NCI-H2196 (cell line): ENCODE measurements at regions not wholly inside any gene's neighbourhood (a gene's known extent, or its start where the extent isn't known, plus 50 kb on each side); places are given as distances from the start of the nearest gene placed in this dataset.
"Not testable (repeated sequence)": the region's sequence is repeated elsewhere in the genome, so short reads cannot be mapped to it uniquely, and the experiment has no call there.

ENCODE experiments used
- DNase-seq: peaks from one replicate; lab custom pipeline; 2025; ENCODE audit not compliant: unreplicated experiment; lab: John Stamatoyannopoulos, UW

DNA sequence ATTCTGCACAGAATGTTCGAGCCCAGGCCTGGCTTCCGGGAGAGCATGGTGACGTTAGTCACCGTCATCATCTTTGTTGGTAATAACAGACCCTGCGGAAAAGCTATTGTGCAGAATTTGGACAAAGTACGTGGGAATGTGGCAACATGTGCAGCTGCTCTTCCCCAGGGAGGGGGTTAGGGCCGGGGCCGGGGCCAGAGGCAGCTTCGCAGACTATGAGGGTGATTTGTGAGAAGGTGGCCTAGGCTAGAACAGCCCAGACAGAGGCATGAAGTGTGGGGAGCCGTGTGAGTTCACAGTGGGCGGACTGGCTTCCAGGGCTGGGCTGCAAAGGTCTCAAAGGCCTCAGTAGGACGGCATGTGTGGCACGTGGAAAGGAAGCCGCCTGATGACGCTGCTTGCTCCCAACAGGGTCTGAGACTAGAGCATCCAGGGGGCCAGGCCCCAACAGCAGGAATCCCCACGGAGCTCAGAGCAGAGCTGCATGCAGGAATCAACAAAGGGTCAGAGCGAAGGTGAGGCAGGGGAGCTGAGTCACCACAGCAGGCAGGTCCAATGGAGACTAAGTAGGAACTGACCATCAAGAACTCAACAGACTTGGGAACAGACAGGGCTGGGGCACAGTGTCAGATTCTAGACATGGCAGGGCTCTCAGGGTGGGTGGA is 109.2 kb downstream of the NPIPB11 start:
- not testable (repeated sequence) for DNase-seq

DNA sequence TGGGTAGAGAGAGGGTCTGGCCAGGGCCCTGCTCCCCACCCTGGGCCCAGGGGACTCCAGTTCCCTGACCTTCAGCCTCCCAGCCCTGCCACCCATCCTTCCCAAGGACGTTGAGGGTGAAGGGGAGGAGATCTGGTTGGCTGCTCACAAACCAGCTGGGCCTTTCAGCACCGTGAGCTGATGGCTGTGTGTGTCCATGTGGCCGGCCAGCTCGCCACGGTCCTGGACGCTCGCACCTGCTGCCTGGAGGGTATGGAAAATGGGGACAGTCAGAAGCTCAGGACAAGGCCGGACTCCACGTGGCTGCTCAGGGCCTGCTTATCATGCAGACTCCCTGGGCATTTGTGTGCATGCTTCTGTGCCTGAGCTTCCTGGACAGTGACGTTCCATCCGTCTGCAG is 110.3 kb downstream of the NPIPB11 start:
- DNase-seq = not testable (repeated sequence)

DNA sequence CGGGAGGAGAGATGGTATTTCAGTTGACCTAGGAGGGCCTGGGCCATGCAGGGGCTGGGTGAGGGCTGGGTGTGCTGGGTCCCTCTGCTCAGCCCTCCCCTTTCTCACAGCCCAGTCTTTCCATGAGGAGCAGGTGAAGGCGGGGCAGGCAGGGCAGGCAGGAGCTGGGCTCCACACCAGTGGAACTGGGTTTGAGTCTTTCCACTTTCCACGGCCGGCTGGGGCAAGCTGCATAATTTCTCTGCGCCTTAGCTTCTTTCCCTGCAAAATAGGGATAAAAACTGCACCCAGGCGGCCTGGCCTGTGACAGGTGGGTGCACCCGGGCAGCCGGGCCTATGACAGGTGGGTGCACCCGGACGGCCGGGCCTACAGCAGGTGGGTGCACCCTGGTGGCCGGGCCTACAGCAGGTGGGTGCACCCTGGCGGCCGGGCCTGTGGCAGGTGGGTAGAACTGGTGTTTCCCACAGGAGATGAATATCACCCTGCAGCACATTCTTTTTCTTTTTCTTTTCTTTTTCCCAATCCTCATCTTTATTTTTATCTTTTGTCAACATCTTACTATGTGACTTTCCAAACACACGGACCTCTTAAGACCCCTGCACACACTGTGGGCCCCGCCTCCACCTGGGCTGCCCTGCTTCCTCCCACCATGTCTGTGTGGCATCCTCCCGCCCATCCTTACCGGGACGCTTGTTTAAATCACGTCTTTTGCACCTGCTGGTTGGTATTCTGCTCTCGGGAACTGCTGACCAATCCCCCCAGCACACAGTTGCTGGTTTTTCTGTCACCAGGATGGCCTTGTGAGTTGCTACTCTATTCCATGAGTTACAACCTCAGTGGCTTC is 111.3 kb downstream of the NPIPB11 start:
- not testable (repeated sequence) for DNase-seq

DNA sequence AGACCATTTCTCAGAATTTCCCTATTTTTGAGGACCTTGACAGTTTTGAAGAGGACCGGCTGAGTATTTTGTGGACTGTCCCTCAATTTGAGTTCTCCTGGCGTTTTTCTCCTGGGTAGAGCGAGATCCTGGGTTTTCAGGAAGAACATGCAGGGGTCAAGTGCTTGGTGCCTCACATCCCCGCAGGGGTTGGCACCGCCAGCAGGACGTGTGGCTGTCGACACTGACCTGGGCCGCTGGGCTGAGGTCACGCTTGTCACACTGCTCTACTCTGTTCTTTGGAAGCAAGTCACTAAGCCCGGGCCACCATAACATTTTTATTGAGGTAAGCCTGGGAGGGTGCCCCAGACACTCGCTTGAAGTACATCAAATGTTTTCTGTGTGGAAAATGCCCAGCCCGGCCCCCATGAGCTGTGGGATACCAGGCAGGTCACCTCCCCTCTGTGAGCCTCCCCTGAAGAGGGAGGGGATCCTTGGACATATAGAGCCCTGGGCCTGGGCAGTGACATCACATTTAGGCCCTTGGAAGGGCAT is 112.0 kb downstream of the NPIPB11 start:
- not testable (repeated sequence) for DNase-seq

DNA sequence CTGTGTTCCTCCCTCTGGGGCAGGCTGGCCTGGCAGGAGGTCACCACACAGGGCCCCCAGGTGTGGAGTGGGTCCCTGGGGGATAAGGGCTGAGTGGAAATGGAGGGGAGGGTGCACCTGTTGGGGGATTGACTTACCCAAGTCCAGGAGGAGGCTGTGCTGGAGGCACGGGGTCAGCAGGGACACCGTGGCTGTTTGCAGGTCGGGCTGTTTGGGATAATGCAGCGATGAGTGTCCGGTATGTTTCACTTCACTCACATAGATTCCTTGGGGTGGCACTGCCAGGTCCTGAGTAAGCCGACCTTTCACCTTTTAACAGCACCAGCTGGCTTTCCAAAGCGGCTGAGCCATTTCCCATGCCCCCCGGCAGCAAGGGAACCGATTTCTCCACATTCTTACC is 113.0 kb downstream of the NPIPB11 start:
- DNase-seq = not testable (repeated sequence)

DNA sequence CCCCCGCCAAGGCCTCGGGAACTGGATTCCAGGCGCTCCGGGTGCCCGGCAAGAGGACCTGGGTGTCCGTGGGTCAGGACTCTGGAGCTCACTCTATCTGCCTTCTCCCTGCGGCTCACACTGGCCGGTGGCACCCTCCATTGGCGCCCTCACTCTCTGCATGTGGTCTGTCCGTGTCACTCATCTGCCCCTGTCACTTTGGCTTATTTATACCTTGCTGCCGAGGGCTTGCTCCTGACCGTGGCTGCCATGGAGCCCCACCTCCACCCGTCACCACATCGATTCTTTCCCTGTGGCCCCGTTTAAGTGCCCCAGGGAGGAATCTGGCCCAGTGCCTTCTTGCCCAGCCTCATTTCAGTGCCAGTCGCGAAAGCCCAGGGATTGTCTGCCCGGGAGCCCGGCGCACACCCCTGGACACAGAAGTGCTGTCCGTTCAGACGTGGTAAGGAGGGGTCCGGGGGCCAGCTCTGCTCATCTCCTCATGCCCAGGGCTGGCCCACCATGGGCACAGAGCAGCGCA is 113.5 kb downstream of the NPIPB11 start:
- not testable (repeated sequence) for DNase-seq

DNA sequence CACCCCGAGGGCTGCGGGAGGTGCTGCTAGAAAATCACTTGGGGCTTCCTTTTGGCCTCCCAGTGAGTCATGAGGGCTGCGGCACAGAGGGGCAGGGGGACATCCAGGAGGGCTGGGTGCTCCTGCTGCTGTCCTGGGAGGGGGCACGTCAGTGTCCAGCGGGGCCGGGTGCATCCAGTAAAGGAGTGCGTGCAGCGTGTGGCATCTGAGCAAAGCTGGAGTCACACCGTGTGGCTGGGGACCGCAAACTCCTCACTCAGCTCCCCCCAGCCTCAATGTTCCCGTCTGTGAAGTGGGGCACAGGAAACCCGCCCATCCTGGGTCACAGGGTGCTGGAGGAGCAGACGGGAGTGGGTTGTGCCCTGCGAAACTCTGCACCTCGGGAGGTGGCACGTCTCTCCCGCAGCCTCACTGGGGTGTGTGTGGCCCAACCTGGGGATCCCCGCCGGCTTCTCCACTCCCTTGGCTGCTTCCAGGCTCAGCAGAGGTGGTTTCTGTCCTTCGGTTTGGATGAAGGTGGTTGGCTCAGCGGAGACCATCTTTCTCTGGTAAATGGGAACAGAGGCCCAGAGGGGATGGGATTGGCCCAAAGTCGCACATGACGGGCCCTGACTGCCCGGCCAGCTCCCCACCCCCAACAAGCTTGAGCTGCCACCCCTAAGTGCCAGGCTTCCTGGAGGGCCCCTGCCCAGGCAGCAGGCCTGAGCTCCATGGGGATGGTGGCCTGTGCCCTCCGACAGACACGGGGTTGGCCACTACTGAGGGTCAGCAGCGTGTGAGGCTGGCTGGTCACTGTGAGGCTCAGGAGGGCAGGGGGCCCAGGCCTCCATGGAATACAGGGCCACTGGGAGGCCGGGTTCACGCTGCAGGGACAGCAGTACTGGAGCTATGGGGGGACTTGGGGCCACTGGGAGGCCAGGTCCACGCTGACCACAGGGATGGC is 114.9 kb downstream of the NPIPB11 start:
- DNase-seq = not testable (repeated sequence)

DNA sequence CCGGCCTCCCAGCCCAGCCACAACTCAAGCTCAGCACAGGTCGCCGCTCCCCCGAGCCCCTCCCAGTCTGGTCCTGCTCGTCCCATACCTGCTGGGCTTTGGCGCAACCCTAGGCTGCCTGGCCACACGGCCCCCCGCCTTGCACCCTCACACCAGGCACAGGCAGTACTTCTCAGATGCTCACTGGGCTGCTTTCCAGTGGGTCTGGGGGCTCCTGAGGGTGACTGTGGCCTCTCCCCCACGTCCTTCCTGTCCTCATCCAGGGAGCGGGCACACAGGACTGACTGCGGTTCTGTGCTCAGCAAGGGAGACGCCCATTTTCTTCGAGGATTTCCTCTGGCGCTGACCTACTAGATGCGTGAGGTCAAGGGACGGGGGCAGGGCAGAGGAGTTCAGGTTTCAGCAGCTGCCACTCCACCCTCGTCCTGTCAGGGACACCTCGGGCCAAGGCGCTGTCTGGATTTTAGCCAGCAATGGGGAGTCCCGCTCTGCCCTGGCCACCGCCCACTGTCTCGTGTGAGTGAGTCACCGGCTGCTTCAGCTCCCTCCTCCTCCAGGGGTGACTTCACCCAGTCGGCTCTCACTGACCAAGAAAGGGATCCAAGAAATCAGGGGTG is 115.8 kb downstream of the NPIPB11 start:
- DNase-seq = peak; percentile 94

DNA sequence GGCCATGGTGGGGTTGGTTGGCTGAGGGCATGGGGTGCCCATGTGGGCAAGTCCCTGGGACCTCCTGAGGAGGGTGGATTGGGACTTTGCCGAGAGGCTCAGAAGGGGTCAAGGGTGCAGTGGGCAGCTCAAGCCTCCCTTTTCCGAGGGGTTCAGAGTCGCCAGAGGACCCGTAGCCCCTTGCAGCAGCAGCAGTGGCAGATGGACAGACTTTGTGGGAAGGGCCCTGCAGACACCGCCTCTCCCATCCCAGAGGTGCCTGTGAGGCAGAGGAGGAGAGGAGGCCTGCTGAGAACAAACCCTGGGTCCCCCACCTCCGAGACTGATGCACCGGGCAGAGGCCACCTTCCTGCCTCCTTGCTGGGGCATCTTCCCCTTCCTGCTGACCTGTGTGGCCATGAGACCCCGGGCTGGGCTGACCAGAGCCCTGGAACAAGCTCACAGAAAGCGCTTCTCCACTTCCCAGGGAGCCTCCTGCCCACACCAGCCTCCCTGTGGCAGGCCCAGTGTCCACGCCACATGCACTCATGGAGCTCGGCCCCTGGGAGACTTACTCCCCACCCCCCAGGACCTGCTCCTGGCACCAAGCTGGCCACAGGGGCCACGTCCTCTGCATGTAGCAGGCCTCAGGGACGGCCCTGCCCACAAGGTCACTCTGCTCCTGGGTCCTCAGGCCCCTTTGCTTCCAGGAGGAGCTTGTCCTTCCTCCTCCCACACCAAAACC is 116.8 kb downstream of the NPIPB11 start:
- not testable (repeated sequence) for DNase-seq

DNA sequence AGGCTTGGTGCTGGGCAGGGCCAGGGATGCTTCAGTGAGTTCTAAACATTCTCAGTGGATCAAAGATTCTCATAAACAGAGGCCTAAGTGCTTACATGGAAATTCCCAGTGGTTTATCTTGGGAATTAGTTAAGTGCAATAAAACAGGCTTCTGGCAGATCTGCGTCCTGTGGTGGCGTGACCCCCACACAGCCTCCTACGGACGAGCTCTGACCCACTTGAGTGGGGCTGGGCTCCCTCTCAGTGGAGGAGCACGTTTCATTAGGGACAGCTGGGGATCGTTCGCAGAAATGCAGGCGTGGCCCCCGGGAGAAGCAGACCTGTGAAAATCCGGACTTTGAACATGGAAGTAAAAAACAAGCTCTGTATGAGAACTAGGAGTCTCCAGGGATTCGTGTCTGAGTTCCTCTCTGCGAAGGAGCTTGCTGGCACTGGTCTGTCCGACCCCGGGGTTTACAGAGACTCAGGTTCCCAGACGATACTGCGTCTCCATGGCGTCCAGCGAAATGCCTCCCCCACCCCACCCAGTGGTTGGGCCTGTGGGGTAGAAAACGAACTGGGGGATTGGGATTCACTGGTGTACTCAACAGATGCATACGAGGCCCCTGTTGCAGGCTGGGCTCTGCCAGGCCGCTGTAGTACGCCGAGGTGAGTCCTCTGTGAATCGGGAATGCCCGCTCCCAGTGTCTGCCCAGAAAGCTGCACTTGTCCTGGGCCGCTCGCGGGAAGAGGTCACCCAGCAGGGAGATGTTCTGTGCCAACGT is 117.6 kb downstream of the NPIPB11 start:
- DNase-seq = not testable (repeated sequence)

DNA sequence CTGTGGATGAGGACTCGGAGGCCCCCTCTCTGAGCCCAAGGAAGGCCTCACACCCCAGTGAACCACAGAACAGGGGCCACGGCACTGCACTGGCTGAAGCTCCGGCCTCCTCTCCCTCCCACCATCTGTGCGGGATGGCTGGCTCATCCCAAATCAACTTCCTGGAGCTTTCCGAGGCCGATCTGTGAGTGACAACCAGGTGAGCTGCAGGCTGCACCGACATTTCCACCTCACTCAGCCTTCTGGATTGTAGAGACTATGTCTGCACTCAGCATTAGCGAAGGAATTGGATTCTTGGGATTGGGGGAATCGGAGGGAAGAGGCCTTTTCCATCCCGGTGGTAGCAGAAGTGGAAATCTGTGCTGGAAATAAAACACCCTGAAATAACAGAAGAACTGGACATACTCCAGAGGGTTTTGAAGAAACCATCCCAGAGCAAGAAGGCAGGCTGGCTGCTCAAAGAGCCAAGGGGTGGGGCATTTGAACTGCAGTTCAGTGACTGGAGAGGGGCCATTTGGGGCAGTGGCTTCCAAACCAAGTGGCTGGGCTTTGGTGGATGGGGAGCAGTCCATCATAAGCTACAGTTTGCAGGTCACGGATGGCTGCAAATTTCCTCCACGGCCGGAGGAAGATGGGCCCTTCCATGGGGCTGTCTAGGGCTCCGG is 118.5 kb downstream of the NPIPB11 start:
- not testable (repeated sequence) for DNase-seq

DNA sequence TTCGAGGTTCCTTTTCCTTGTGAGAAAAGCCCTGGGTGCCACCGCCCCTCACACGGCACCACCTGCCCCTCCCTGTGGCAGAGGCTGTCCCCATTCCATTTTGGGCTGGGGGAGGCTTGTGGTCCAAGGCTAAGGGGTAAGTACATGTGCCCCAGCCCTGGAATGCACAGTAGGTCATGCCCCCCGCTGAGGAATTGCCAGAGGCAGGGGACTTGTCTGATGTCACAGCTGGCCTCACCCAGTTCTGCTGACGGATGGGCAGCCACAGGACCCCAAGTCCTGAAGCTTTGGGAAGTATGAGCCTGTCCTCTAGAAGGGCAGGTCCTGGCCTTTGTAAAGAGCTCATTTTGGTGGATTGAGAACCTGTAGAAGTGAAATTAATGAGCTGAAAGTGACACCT is 119.3 kb downstream of the NPIPB11 start:
- not testable (repeated sequence) for DNase-seq

DNA sequence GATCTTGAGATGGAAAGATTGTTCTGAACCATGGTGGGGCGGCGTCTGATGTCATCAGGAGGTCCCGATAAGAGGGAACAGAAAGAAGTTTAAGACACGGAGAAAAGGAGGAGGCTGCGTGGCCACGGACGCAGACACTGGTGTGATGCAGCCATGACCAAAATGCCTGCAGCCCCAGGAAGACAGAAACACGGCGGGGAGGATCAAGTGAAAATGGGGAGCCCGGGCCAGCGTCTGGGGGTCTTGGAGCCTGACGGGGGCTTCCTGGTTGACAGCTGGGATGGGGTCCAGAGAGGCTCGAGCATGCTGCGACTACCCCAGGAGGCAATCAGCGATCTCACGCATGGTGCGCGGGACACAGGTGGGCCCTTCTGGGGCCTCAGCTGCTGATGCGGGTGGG is 119.7 kb downstream of the NPIPB11 start:
- not testable (repeated sequence) for DNase-seq

DNA sequence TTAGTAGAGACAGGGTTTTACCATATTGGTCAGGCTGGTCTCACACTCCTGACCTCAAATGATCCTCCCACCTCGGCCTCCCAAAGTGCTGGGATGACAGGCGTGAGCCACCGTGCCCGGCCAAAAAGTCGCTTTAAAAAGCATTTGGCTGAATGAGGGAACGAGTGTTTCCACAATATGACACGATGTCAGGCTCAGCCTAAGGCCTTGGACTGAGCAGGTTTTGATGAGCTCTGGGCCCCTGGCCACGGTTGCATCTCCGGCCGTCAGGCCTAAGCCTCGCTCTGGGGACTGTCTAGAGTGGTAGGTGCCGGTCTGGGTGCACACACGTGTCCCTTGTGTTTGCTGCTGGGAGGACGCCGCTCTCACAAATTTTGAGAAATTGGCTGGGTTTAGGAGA is 120.3 kb downstream of the NPIPB11 start:
- not testable (repeated sequence) for DNase-seq

DNA sequence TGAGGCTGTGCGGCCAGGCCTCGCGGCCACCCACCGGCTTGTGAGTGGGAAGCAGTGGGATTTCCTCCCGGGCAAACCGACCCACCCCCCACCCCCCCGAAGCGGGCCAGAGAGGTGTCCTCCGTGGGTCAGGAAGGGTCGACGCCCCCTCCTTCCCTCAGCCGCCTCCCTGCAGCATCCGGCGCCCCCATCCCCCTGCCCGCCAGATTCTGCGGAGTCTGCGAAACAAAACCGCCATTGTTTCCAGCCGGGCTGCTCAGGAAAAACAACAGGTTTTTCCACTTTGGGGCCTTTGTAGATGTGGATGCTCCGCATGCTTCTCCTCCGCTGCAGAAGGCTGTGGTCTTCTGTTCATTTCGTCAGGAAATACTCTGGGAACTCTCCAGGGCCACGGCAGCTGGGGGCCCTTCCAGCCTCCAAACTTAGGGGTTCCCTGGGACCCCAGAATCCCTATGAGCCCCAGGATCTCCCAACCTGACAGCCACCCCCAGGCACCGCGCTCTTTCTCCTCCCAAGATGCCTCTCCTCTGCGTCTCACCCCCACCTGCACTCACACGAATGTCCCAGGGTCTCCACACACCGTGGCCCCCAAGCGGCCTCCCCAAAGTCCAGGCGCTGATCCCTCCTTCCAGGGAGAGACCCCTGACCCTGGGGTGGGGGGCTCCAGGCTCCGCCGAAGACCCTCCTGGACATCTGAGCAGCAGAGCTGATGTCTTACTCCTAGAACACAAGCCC is 121.2 kb downstream of the NPIPB11 start:
- not testable (repeated sequence) for DNase-seq

DNA sequence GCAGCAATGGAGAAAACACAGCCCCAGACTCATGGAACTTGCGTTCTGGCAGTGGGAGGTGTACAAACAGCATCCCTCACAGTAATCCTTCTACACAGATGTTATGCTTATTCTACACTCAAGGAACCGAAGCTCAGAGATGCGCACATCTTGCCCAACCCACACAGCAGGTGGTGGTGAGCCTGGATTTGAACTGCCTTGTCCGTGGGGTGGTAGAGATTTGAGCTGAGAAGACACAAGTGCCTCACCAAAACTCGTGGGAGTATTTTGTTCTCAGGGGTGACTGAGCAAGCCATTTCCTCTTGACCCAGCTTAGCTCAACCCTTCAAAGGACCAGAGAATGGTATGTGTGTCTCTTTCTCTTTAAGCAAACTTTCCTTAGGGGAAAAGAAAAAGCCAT is 121.8 kb downstream of the NPIPB11 start:
- not testable (repeated sequence) for DNase-seq

DNA sequence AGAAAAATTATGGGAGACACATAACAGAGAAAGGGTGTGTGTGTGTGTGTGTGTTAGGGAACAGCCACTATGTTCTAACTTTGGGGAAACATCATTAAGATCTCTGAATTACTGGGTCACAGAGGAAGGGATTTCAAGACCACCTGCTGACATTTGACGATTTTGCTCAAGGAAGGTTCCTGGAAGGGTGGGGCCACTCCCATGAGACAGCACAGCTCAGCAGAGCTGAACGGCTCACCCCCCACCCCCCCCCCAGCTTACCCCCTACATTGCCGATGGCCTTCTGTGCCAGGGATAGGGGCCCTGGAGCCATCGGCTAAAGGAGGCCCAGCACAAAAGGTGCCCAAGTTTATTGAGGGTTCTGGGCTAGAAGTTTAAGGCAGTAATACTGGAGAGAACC is 122.4 kb downstream of the NPIPB11 start:
- DNase-seq = not testable (repeated sequence)
